ENCODE measurements at regions not wholly inside any gene's neighbourhood (a gene's known extent, or its start where the extent isn't known, plus 50 kb on each side); places are given as distances from the start of the nearest gene placed in this dataset.

DNA sequence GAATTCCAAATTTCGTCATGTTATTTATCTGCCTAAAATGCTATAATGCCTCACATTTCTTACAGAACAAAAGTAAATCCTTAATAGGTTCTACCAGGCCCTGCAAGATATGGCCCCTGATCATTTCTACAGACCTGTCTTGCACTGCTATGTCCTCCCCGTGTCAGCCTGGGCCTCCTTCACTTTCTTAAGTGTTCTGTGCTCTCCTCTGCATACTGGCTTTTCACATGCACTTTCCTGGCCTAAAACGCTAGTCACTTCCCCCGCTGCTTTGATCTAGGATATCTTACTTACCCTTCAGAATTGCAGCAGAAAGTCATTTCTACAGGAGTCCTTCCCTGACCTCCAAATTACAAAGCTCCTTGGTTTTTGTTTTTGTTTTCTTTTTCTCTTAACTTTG, 551.3 kb downstream of the NSUN3 start:
- H3K4me2 ChIP-seq (ENCODE audit: insufficient read depth, low read length, poor library complexity, severe bottlenecking) = no peak overlapping the region
- no peaks in the 10 kb centered on the region for H3K36me3 ChIP-seq (replicated peaks in 1 of 2; ENCODE audit: control insufficient read depth in 2 of 2, insufficient read depth in 2 of 2, low read length in 2 of 2)
- no peaks in the 10 kb centered on the region for H3K9me3 ChIP-seq (replicated peaks in 1 of 2; ENCODE audit: control insufficient read depth in 2 of 2, insufficient read depth in 1 of 2, low read depth in 1 of 2, low read length in 2 of 2)
- H3K14ac ChIP-seq (ENCODE audit: low read length) = no peak overlapping the region
- H4K8ac ChIP-seq (ENCODE audit: low read depth, low read length) = no peak overlapping the region
- no peak overlapping the region for H2BK12ac ChIP-seq (ENCODE audit: low read length)
- no CpG with 5 or more reads among the region's 4 CpGs for WGBS, 2 donors (ENCODE audit: extremely low coverage in 2 of 2, insufficient read length in 2 of 2, insufficient replicate concordance in 1 of 2)
- no peak overlapping the region for H3K18ac ChIP-seq (ENCODE audit: low read length)
- no peak overlapping the region for H3K4me3 ChIP-seq (ENCODE audit: low read length in 2 of 2)
- no peak overlapping the region for H2AFZ ChIP-seq (ENCODE audit: low read length)
- no peaks in the 10 kb centered on the region for H3K27me3 ChIP-seq (ENCODE audit: control insufficient read depth in 3 of 3, insufficient read depth in 3 of 3, low read depth in 1 of 3, low read length in 3 of 3)
- H4K91ac ChIP-seq (ENCODE audit: low read depth, low read length, poor library complexity) = no peak overlapping the region
- H2AK5ac ChIP-seq (ENCODE audit: low read depth, low read length) = no peak overlapping the region
- H3K9ac ChIP-seq (ENCODE audit: low read depth, low read length, poor library complexity) = no peak overlapping the region
- no peak for DNase-seq (ENCODE audit: low spot score)
- no peak overlapping the region for H2BK15ac ChIP-seq (ENCODE audit: low read length)
- no peak overlapping the region for H3K27ac ChIP-seq (replicated peaks; ENCODE audit: low read length)
- no peak overlapping the region for H2BK120ac ChIP-seq (ENCODE audit: low read depth, low read length)
- H3K4me1 ChIP-seq (ENCODE audit: control insufficient read depth in 2 of 2, insufficient read depth in 1 of 2, low read depth in 1 of 2, low read length in 2 of 2) = no peaks in the 10 kb centered on the region
- no peak overlapping the region for H2BK5ac ChIP-seq (ENCODE audit: low read length)
- H3K79me1 ChIP-seq (ENCODE audit: low read depth, low read length) = no peaks in the 10 kb centered on the region
- no peak overlapping the region for H3K4ac ChIP-seq (ENCODE audit: low read length)
- H3K23ac ChIP-seq (ENCODE audit: low read depth, low read length, poor library complexity) = no peak overlapping the region

DNA sequence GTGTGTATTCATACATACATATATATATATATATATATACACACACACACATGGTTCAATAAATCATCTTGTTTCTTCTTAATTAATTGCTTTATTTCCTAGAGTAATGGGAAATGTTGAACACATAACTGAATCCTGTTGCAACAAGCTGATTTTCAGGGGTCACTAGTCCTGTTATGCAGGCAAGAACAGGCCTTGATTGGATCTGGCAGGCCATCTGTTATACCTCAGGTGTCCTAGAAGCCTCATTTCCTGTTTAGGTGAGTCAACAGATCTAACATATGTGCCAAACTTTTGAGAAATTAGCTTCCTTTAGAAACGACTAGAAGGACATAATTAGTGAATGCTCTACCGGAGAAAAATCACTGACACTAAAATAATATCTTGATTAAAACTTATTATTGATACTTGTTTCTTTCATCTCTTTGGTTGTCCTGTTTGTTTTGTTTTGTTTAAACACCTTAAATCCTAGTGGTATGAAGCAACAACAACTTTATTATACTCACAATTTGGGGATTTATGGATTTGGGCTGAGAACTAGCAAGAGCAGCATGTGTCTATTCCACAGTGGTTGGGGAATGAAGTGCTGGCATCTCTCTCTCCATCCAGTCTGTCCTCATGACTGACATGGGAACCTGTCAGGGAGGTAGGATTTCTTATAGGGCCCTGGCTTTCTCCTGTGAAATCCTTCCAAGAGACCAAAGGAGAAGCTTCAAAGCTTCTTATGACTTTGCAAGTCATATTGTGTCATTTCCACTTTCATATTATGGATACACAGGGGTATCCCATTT, 552.6 kb downstream of the NSUN3 start:
- H3K27me3 ChIP-seq (ENCODE audit: control insufficient read depth in 3 of 3, insufficient read depth in 3 of 3, low read depth in 1 of 3, low read length in 3 of 3) = no peaks in the 10 kb centered on the region
- no peak overlapping the region for H3K18ac ChIP-seq (ENCODE audit: low read length)
- H3K27ac ChIP-seq (replicated peaks; ENCODE audit: low read length) = no peak overlapping the region
- no peaks in the 10 kb centered on the region for H3K9me3 ChIP-seq (replicated peaks in 1 of 2; ENCODE audit: control insufficient read depth in 2 of 2, insufficient read depth in 1 of 2, low read depth in 1 of 2, low read length in 2 of 2)
- no peak overlapping the region for H2BK120ac ChIP-seq (ENCODE audit: low read depth, low read length)
- H3K23ac ChIP-seq (ENCODE audit: low read depth, low read length, poor library complexity) = no peak overlapping the region
- H2AFZ ChIP-seq (ENCODE audit: low read length) = no peak overlapping the region
- H3K79me1 ChIP-seq (ENCODE audit: low read depth, low read length) = no peaks in the 10 kb centered on the region
- no peak overlapping the region for H3K4me3 ChIP-seq (ENCODE audit: low read length in 2 of 2)
- H2BK15ac ChIP-seq (ENCODE audit: low read length) = no peak overlapping the region
- no peaks in the 10 kb centered on the region for H3K4me1 ChIP-seq (ENCODE audit: control insufficient read depth in 2 of 2, insufficient read depth in 1 of 2, low read depth in 1 of 2, low read length in 2 of 2)
- no peak for DNase-seq (ENCODE audit: low spot score)
- H4K8ac ChIP-seq (ENCODE audit: low read depth, low read length) = no peak overlapping the region
- no peak overlapping the region for H2BK5ac ChIP-seq (ENCODE audit: low read length)
- H3K4ac ChIP-seq (ENCODE audit: low read length) = no peak overlapping the region
- no peaks in the 10 kb centered on the region for H3K36me3 ChIP-seq (replicated peaks in 1 of 2; ENCODE audit: control insufficient read depth in 2 of 2, insufficient read depth in 2 of 2, low read length in 2 of 2)
- no CpG with 5 or more reads among the region's 2 CpGs for WGBS, 2 donors (ENCODE audit: extremely low coverage in 2 of 2, insufficient read length in 2 of 2, insufficient replicate concordance in 1 of 2)
- H3K4me2 ChIP-seq (ENCODE audit: insufficient read depth, low read length, poor library complexity, severe bottlenecking) = no peak overlapping the region
- no peak overlapping the region for H3K9ac ChIP-seq (ENCODE audit: low read depth, low read length, poor library complexity)
- no peak overlapping the region for H3K14ac ChIP-seq (ENCODE audit: low read length)
- H2BK12ac ChIP-seq (ENCODE audit: low read length) = no peak overlapping the region
- no peak overlapping the region for H4K91ac ChIP-seq (ENCODE audit: low read depth, low read length, poor library complexity)
- H2AK5ac ChIP-seq (ENCODE audit: low read depth, low read length) = no peak overlapping the region

DNA sequence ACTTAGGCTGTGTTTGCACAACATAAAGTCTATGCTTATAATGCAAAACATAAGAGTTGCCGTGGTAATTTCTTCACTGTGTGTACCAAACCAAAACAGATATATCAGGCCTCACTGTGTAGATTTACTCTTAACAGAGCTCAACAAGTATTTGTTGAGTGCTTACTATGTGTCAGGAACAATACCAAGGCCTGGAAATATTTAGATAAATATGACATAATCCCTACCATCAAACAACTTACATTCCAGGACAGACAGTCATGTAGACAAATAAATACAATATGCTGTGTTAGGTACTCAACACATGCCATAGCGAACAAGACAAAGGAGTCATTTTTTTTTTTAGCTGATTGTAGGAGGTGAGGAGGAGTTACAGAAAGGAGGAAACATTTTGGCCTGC, 554.0 kb downstream of the NSUN3 start:
- H2AFZ ChIP-seq (ENCODE audit: low read length) = no peak overlapping the region
- no peak overlapping the region for H4K91ac ChIP-seq (ENCODE audit: low read depth, low read length, poor library complexity)
- H3K27me3 ChIP-seq (ENCODE audit: control insufficient read depth in 3 of 3, insufficient read depth in 3 of 3, low read depth in 1 of 3, low read length in 3 of 3) = no peaks in the 10 kb centered on the region
- H2BK5ac ChIP-seq (ENCODE audit: low read length) = no peak overlapping the region
- no peak overlapping the region for H3K23ac ChIP-seq (ENCODE audit: low read depth, low read length, poor library complexity)
- H2BK15ac ChIP-seq (ENCODE audit: low read length) = no peak overlapping the region
- H3K9ac ChIP-seq (ENCODE audit: low read depth, low read length, poor library complexity) = no peak overlapping the region
- no peak for DNase-seq (ENCODE audit: low spot score)
- no peak overlapping the region for H3K4me2 ChIP-seq (ENCODE audit: insufficient read depth, low read length, poor library complexity, severe bottlenecking)
- H2AK5ac ChIP-seq (ENCODE audit: low read depth, low read length) = no peak overlapping the region
- no peaks in the 10 kb centered on the region for H3K79me1 ChIP-seq (ENCODE audit: low read depth, low read length)
- no peak overlapping the region for H3K4ac ChIP-seq (ENCODE audit: low read length)
- H3K14ac ChIP-seq (ENCODE audit: low read length) = no peak overlapping the region
- H4K8ac ChIP-seq (ENCODE audit: low read depth, low read length) = no peak overlapping the region
- no peaks in the 10 kb centered on the region for H3K4me1 ChIP-seq (ENCODE audit: control insufficient read depth in 2 of 2, insufficient read depth in 1 of 2, low read depth in 1 of 2, low read length in 2 of 2)
- H2BK12ac ChIP-seq (ENCODE audit: low read length) = no peak overlapping the region
- no peak overlapping the region for H2BK120ac ChIP-seq (ENCODE audit: low read depth, low read length)
- H3K9me3 ChIP-seq (replicated peaks in 1 of 2; ENCODE audit: control insufficient read depth in 2 of 2, insufficient read depth in 1 of 2, low read depth in 1 of 2, low read length in 2 of 2) = no peaks in the 10 kb centered on the region
- H3K18ac ChIP-seq (ENCODE audit: low read length) = no peak overlapping the region
- no peak overlapping the region for H3K27ac ChIP-seq (replicated peaks; ENCODE audit: low read length)
- H3K4me3 ChIP-seq (ENCODE audit: low read length in 2 of 2) = no peak overlapping the region
- no peaks in the 10 kb centered on the region for H3K36me3 ChIP-seq (replicated peaks in 1 of 2; ENCODE audit: control insufficient read depth in 2 of 2, insufficient read depth in 2 of 2, low read length in 2 of 2)
- WGBS, 2 donors (ENCODE audit: extremely low coverage in 2 of 2, insufficient read length in 2 of 2, insufficient replicate concordance in 1 of 2) = no CpG with 5 or more reads among the region's 2 CpGs

DNA sequence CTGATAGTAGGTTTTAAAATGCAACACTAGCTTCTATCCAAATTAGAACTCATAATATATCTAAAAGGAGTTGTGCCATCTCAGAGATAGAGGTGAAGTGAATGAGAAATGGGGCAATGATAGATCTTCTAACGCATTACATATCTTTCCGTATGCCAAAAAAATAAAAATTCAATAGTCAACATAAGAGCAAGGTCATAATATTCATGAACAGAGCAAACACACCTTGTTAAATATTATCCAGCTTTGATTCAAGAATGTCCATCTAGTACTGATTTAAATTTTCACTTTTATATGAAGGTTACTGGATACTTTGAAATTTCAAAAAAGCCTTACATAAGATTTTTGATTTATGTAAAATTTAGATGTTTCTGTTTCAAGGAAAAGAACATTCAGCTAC, 554.5 kb downstream of the NSUN3 start:
- Histone ChIP-seq H4K8ac (ENCODE audit: low read depth, low read length) (no peak overlapping the region), H3K4me1 (ENCODE audit: control insufficient read depth in 2 of 2, insufficient read depth in 1 of 2, low read depth in 1 of 2, low read length in 2 of 2) (no peaks in the 10 kb centered on the region), H3K23ac (ENCODE audit: low read depth, low read length, poor library complexity) (no peak overlapping the region), H2BK5ac (ENCODE audit: low read length) (no peak overlapping the region), H3K27me3 (ENCODE audit: control insufficient read depth in 3 of 3, insufficient read depth in 3 of 3, low read depth in 1 of 3, low read length in 3 of 3) (no peaks in the 10 kb centered on the region), H2AK5ac (ENCODE audit: low read depth, low read length) (no peak overlapping the region), H3K4me3 (ENCODE audit: low read length in 2 of 2) (no peak overlapping the region), H2BK120ac (ENCODE audit: low read depth, low read length) (no peak overlapping the region), H2BK12ac (ENCODE audit: low read length) (no peak overlapping the region), H3K4ac (ENCODE audit: low read length) (no peak overlapping the region), H3K36me3 (replicated peaks in 1 of 2; ENCODE audit: control insufficient read depth in 2 of 2, insufficient read depth in 2 of 2, low read length in 2 of 2) (no peaks in the 10 kb centered on the region), H3K18ac (ENCODE audit: low read length) (no peak overlapping the region), H2AFZ (ENCODE audit: low read length) (no peak overlapping the region), H3K79me1 (ENCODE audit: low read depth, low read length) (no peaks in the 10 kb centered on the region), H3K14ac (ENCODE audit: low read length) (no peak overlapping the region), H3K9ac (ENCODE audit: low read depth, low read length, poor library complexity) (no peak overlapping the region), H3K4me2 (ENCODE audit: insufficient read depth, low read length, poor library complexity, severe bottlenecking) (no peak overlapping the region), H3K9me3 (replicated peaks in 1 of 2; ENCODE audit: control insufficient read depth in 2 of 2, insufficient read depth in 1 of 2, low read depth in 1 of 2, low read length in 2 of 2) (no peaks in the 10 kb centered on the region), H3K27ac (replicated peaks; ENCODE audit: low read length) (no peak overlapping the region), H2BK15ac (ENCODE audit: low read length) (no peak overlapping the region), H4K91ac (ENCODE audit: low read depth, low read length, poor library complexity) (no peak overlapping the region)
- WGBS, 2 donors (ENCODE audit: extremely low coverage in 2 of 2, insufficient read length in 2 of 2, insufficient replicate concordance in 1 of 2) = no CpG with 5 or more reads among the region's 2 CpGs
- no peak for DNase-seq (ENCODE audit: low spot score)

All from neuronal stem cell (in vitro differentiated cells).